ENCODE measurements at regions not wholly inside any gene's neighbourhood (a gene's known extent, or its start where the extent isn't known, plus 50 kb on each side); places are given as distances from the start of the nearest gene placed in this dataset.
"Not testable (repeated sequence)": the region's sequence is repeated elsewhere in the genome, so short reads cannot be mapped to it uniquely, and the experiment has no call there.

- H3K4me1 ChIP-seq (ENCODE audit: control insufficient read depth, insufficient read depth, low read length); H3K23ac ChIP-seq (ENCODE audit: low read depth, low read length); CTCF ChIA-PET; H2BK5ac ChIP-seq (ENCODE audit: low read depth, low read length, poor library complexity, severe bottlenecking); H3K56ac ChIP-seq (ENCODE audit: extremely low read depth, insufficient read depth, low read length); H4K5ac ChIP-seq (ENCODE audit: low read depth, low read length); H3K9ac ChIP-seq (ENCODE audit: low read depth, low read length); H3K14ac ChIP-seq (replicated peaks; ENCODE audit: low read depth, low read length); DNase-seq; H3K79me1 ChIP-seq (ENCODE audit: low read depth in 1 of 2, low read length in 2 of 2); H3K4ac ChIP-seq (ENCODE audit: low read depth, low read length); H2BK15ac ChIP-seq (ENCODE audit: low read depth, low read length); H3K4me2 ChIP-seq (ENCODE audit: low read depth, low read length); H3K9me3 ChIP-seq (ENCODE audit: control insufficient read depth, insufficient read depth, low read length); H3K9me1 ChIP-seq (ENCODE audit: insufficient read depth, low read length); H3K27me3 ChIP-seq (ENCODE audit: control insufficient read depth, insufficient read depth, low read length); intact Hi-C loops (cut with micrococcal nuclease); H2BK120ac ChIP-seq (ENCODE audit: low read depth, low read length); H2AK5ac ChIP-seq (ENCODE audit: low read depth, low read length); H2AK9ac ChIP-seq (replicated peaks; ENCODE audit: low read depth, low read length, poor library complexity); H3K4me3 ChIP-seq (ENCODE audit: insufficient read depth, low read depth, low read length); BruUV-seq (replicated peaks); H4K20me1 ChIP-seq (ENCODE audit: insufficient read depth, low read length); H2AFZ ChIP-seq (replicated peaks; ENCODE audit: low read length, poor library complexity); POLR2A ChIA-PET (ENCODE audit: unreplicated experiment); H3K18ac ChIP-seq (ENCODE audit: low read depth, low read length); H3K27ac ChIP-seq (ENCODE audit: insufficient read depth, low read length); dilution Hi-C loops (cut with HindIII; ENCODE audit: low sequenced_read_pairs, unreplicated experiment); in situ Hi-C loops (cut with MboI; ENCODE audit: low sequenced_read_pairs); ATAC-seq (ENCODE audit: low read depth); H3K36me3 ChIP-seq (ENCODE audit: control insufficient read depth, insufficient read depth, low read length); H4K8ac ChIP-seq (ENCODE audit: low read depth in 2 of 2, low read length in 2 of 2); H4K91ac ChIP-seq (ENCODE audit: insufficient read depth, low read depth, low read length); H2BK20ac ChIP-seq (ENCODE audit: low read depth, low read length): not testable (repeated sequence)
- WGBS, 2 experiments (ENCODE audit: extremely low coverage in 2 of 2, insufficient read length in 1 of 2) = no CpG with 5 or more reads among the region's 6 CpGs
Observed at GRCh38 chr5:163340378-163340777, 97.0 kb upstream of the CCNG1 start.

Measured in IMR-90 (cell line).